Hepatocyte (in vitro differentiated cells): ENCODE measurements at regions not wholly inside any gene's neighbourhood (a gene's known extent, or its start where the extent isn't known, plus 50 kb on each side); places are given as distances from the start of the nearest gene placed in this dataset.

Experiments used
- CTCF ChIP-seq: fragments of 200-600 bp; sonication (generic); IDR thresholded peaks from 2 replicates; pipeline ENCODE4 v1.5.1; 2016; ENCODE audit warnings: antibody characterized with exemption, mild to moderate bottlenecking; ENCODE audit not compliant: poor library complexity
- EZH2 ChIP-seq: fragments of 200-600 bp; sonication (generic); IDR thresholded peaks from 2 replicates; pipeline ENCODE4 v1.6.1; 2016; ENCODE audit warnings: antibody characterized with exemption, mild to moderate bottlenecking, borderline replicate concordance
- EZH2phosphoT487 ChIP-seq: fragments of 200-600 bp; sonication (generic); IDR thresholded peaks from one replicate; pipeline ENCODE4 v1.6.1; 2018; ENCODE audit warnings: antibody characterized with exemption, mild to moderate bottlenecking, low read depth, moderate library complexity; ENCODE audit not compliant: unreplicated experiment, severe bottlenecking

GRCh38 chr3:165128544-165128943 lies 50.2 kb upstream of the SI start:
- TF ChIP-seq CTCF (no peak), EZH2 (no peak), EZH2phosphoT487 (no peak)
